ENCODE measurements at regions not wholly inside any gene's neighbourhood (a gene's known extent, or its start where the extent isn't known, plus 50 kb on each side); places are given as distances from the start of the nearest gene placed in this dataset.

- no peak for TF ChIP-seq EZH2 (IDR thresholded peaks at IDR 0.05; ENCODE audit: low read depth, unreplicated experiment)
- no peak for TF ChIP-seq CTCF (conservative IDR thresholded peaks at IDR 0.05; ENCODE audit: low read depth in 2 of 2)
- no peak for TF ChIP-seq STAT1 (IDR thresholded peaks at IDR 0.05; ENCODE audit: unreplicated experiment)
- no peak for TF ChIP-seq EZH2phosphoT487 (IDR thresholded peaks at IDR 0.05; ENCODE audit: unreplicated experiment)
- TF ChIP-seq REST (IDR thresholded peaks at IDR 0.05; ENCODE audit: unreplicated experiment): no peak
- no peak for TF ChIP-seq POLR2AphosphoS5 (IDR thresholded peaks at IDR 0.05; ENCODE audit: low read depth)
- no peak for TF ChIP-seq CREB1 (CRISPR knock-in tag; IDR thresholded peaks at IDR 0.05; ENCODE audit: low read depth)
- no peak for TF ChIP-seq NANOG (IDR thresholded peaks at IDR 0.05; ENCODE audit: borderline replicate concordance)
- no peak for TF ChIP-seq JUNB (IDR thresholded peaks at IDR 0.05; ENCODE audit: unreplicated experiment)
Observed at GRCh38 chr17:71402661-71403141, 718.1 kb upstream of the SOX9 start.

All from GM23338 (cell line).